Retinal pigment epithelial cell (primary cell): ENCODE measurements at regions not wholly inside any gene's neighbourhood (a gene's known extent, or its start where the extent isn't known, plus 50 kb on each side); places are given as distances from the start of the nearest gene placed in this dataset.

ENCODE experiments used
- DNase-seq: peaks from one replicate; pipeline ENCODE4 v3.0.0-alpha.2; 2010; ENCODE audit warnings: low read depth
- H3K4me3 ChIP-seq: 2 replicates; pipeline ENCODE4 v1.5.1; 2011; ENCODE audit warnings: mild to moderate bottlenecking, low read length, control low read depth, moderate library complexity
- TF ChIP-seq, protein P1 (sequence below): conservative IDR thresholded peaks from 2 replicates; pipeline ENCODE4 v1.5.1; 2011; ENCODE audit warnings: low read depth, low read length, control low read depth, inconsistent platforms

DNA sequence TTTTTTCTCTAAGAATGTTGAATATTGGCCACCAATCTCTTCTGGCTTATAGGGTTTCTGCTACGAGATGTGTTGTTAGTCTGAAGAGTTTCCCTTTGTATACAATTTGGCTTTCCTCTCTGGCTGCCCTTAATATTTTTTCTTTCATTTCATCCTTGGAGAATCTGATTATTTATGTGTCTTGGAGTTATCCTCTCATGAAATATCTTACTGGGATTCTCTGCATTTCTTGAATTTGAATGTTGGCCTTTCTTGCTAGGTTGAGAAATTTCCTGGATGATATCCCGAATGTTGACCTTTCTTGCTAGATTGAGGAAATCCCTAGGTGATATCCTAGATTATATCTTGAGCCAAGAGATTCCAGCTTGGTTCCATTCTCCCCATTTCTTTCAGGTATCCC, 125.6 kb downstream of the SLC5A7 start:
- H3K4me3 ChIP-seq: no peak overlapping the region
- DNase-seq: no peak
- TF ChIP-seq, protein P1, sequence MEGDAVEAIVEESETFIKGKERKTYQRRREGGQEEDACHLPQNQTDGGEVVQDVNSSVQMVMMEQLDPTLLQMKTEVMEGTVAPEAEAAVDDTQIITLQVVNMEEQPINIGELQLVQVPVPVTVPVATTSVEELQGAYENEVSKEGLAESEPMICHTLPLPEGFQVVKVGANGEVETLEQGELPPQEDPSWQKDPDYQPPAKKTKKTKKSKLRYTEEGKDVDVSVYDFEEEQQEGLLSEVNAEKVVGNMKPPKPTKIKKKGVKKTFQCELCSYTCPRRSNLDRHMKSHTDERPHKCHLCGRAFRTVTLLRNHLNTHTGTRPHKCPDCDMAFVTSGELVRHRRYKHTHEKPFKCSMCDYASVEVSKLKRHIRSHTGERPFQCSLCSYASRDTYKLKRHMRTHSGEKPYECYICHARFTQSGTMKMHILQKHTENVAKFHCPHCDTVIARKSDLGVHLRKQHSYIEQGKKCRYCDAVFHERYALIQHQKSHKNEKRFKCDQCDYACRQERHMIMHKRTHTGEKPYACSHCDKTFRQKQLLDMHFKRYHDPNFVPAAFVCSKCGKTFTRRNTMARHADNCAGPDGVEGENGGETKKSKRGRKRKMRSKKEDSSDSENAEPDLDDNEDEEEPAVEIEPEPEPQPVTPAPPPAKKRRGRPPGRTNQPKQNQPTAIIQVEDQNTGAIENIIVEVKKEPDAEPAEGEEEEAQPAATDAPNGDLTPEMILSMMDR: no peak

DNA sequence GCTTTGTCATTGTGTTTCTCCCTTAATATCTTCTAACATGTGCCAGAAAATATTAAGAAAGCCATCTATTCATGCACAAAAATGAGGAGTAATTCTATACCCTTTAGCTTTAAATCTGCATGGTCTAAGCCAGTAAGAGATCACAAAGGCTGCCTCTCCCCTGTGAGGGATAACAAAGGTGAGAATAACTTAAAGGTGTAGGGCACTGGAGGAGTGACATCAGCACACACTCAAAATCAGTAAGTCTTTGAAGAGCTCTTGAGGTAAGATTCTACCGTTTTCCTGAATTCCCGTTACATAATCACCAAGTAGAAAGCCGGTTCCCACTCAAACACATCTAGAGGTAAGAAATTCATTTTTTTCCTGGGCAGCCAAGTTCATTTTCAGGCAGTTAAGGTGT, 123.9 kb upstream of the SULT1C3 start:
- no peak for DNase-seq
- no peak overlapping the region for H3K4me3 ChIP-seq
- TF ChIP-seq, protein P1: no peak

DNA sequence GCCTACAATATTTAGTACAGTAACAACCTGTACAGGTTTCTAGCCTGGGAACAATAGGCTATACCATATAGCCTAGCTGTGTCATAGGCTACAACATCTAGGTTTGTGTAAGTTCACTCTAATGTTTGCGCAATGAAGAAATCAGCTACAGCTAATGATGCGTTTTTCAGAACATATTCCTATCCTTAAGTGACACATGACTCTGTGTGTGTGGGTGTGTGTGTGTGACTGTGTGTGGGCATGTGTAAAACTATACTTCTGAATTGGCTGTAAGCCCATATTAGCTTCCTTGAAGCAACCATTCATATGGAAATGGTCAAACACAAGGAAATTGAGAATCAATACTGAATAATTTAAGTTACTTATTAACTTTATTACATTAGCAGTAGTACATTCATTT, 120.8 kb upstream of the SULT1C3 start:
- no peak overlapping the region for H3K4me3 ChIP-seq
- TF ChIP-seq, protein P1: no peak
- no peak for DNase-seq

DNA sequence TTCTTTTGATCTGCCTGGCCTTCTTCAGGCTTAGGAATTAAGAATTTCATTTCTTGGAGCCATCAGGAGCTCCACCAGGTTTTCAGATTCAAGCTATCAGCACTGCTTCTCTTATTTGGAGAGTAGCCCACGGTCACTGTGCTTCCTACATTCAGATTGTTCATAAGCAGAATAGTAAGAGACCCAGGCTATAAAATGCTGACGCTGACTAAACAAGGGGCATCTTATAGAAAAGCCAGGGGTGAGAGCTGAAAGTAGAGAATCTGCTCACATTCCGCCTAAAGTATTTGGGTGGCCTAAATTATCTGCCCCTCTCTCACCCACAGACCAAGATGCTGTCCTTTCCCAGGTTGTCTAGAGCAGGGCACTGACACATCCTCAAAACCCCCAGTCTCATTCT, 120.3 kb upstream of the SULT1C3 start:
- DNase-seq: no peak
- H3K4me3 ChIP-seq: no peak overlapping the region
- TF ChIP-seq, protein P1: no peak

DNA sequence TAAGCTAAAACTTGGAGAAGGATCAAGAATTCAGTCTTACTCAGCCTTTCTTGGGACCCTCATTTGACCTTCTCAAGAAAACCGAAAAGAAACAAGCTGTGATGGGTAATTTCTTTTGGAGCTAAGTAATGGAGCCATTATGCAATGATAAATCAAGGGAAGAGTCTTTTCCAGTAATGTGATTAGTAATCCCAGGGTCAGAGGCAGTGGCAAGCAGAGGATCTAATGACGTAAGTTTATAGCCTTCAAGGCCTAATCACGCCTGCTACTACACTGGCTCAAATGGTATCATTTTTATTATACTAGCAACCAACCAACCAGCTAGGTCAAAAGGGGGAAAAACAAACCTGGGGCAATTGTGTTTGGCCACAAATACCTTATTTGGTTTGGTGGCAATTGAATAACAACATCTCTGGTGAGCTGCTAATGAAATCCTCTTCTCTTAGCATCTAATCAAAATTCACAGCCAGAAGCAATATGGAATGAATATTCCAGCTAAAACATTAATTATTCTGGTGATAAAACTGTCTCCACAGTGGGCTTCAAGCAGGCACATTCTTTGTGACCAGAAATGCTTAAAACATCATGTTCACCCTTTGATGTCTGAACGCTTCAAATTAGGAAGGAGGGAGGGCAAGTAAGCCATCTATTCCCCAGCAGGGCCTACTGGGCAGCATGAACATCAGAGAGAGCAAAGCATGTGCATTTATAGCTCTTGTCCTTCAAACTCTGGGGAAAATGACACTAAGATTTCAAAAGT, 114.9 kb upstream of the SULT1C3 start:
- TF ChIP-seq, protein P1: no peak
- no peak for DNase-seq
- no peak overlapping the region for H3K4me3 ChIP-seq

DNA sequence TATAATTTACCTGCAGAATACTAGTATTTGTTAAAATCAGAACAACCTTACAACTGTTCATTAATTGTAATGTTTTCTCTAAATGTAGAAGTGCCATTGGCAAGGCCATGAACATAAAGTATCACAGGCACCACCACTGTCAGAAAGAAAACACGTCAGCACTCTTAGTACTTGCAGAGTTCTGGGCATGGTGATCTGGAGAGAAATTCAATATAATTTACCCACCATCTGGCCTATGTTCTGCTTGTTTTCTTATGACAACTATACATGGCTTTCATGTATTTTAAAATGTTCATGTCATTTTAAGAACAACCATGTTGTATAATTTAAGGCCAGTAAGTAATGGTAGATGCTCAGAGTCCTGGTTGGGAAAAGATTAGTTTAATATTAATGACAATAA, 114.2 kb upstream of the SULT1C3 start:
- no peak for DNase-seq
- TF ChIP-seq, protein P1: no peak
- H3K4me3 ChIP-seq: no peak overlapping the region

DNA sequence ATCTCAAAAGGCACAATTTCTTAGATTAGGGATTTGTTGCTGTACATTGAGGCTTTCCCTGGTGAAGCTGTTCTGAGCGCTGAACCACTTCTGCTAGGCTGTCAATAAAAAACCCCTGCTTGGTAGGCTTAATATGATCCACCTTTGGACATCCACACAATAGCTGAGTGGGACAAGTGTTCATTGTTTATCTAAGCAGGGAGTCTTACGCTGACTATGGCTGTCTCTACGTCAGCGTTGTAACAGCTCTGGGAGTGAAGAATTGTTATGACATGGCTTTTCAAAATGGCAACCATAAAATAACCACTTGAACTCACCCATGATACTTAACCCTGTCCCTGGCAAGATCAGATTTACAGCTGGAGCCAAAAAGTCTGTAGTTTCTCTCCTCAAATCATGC, 111.5 kb upstream of the SULT1C3 start:
- no peak overlapping the region for H3K4me3 ChIP-seq
- TF ChIP-seq, protein P1: no peak
- DNase-seq: no peak
